RCC 7860 (cell line): ENCODE measurements at regions not wholly inside any gene's neighbourhood (a gene's known extent, or its start where the extent isn't known, plus 50 kb on each side); places are given as distances from the start of the nearest gene placed in this dataset.
"Not testable (repeated sequence)": the region's sequence is repeated elsewhere in the genome, so short reads cannot be mapped to it uniquely, and the experiment has no call there.

Source experiments
- DNase-seq: peaks from one replicate; pipeline ENCODE4 v3.0.0-alpha.2; 2015; ENCODE audit warnings: low spot score
- FAIRE-seq: peaks from 2 replicates; lab custom pipeline; 2012; peaks lifted over from hg19 to GRCh38; lab: Jason Lieb, UNC

DNA sequence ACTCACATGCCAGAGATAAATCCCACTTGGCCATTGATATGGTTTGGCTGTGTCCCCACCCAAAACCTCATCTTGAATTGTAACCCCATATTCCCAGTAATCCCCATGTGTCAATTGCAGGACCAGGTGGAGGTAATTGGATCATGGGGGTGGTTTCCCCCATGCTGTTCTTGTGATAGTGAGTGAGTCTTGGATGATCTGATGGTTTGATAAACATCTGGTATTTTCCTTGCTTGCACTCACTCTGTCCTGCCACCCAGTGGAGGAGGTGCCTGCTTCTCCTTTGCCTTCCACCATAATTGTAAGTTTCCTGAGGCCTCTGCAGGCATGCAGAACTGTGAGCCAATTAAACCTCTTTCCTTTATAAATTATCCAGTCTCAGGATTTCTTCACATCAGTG, 50.4 kb upstream of the B3GAT2 start:
- DNase-seq, FAIRE-seq: not testable (repeated sequence)

GRCh38 chr6:71011871-71012371, 55.1 kb upstream of the B3GAT2 start:
- FAIRE-seq (no peak), DNase-seq (no peak)

DNA sequence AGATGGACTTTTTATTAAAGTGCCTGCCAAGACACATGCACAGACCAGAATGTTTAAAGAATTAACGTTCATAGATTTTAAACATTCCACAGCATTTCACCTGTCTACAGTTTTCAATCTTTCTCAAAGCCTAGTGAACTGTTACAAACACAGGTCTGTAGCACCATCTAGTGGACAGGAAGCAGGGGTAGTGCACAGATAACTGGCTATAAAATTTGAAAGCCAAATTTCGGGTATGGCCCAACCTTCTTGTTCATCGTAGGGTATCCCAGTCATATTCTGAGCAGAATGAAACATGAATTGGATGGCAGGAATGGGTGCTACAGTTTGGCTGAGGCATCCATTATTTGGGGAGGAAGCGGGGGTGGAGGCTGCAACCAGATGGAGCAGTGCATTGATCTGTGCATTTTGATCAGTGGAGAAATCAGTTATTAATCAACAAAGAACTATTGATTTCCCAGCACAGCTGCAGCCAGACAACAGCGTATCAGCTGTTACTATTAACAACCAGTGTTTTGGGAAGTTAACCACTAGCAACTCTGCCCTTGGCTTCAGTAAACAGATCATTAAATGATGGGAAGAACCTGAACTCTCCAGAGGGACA, 56.1 kb upstream of the B3GAT2 start:
- DNase-seq (peak; percentile 40), FAIRE-seq (peak; percentile 60)

GRCh38 chr6:71015392-71015791, 58.5 kb upstream of the B3GAT2 start:
- DNase-seq (no peak), FAIRE-seq (no peak)

GRCh38 chr6:71028236-71028876, 71.5 kb upstream of the B3GAT2 start:
- no peak for FAIRE-seq
- DNase-seq: no peak

GRCh38 chr6:71028877-71029252, 72.0 kb upstream of the B3GAT2 start:
- FAIRE-seq: no peak
- DNase-seq: no peak

DNA sequence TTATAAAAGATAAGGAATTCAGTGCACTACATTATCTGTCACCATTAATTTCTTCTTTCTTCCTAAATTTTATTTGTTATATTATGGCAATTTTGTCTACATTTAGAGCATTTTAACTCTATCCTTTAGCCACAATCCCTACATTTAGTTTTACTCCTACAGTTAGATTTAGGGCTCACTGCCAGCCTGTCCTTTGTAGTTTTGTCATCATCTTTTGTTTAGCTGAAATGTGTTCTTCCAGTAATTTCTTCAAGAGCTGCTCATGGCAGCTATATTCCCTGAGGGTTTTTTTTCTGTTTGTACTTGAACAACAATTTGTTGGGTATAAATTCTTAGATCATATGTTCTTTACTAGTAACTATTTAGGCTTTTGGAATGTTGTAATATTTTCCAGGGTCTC, 72.7 kb upstream of the B3GAT2 start:
- DNase-seq: no peak
- no peak for FAIRE-seq

DNA sequence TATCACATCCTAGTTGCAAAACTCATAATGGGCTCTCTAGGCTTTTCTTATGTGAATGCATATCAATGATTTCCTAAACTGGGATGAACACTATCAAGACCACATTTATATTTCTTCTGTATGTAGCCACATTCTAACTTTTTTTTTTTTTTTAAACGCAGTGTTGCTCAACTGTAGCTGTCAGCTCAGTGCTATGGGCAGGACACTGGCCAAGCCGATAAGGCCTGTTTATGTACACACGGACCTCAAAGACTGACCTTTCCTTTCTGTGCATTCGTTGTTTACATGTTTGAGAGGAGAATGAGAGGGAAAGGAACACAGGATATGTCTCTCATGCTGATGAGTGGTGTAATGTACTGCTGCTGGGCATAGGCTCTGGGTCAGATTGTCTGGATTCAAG, 75.1 kb upstream of the B3GAT2 start:
- no peak for DNase-seq
- FAIRE-seq: no peak

GRCh38 chr6:71033171-71033570, 76.3 kb upstream of the B3GAT2 start:
- DNase-seq (no peak), FAIRE-seq (no peak)

GRCh38 chr6:71033890-71034289, 77.0 kb upstream of the B3GAT2 start:
- no peak for DNase-seq

DNA sequence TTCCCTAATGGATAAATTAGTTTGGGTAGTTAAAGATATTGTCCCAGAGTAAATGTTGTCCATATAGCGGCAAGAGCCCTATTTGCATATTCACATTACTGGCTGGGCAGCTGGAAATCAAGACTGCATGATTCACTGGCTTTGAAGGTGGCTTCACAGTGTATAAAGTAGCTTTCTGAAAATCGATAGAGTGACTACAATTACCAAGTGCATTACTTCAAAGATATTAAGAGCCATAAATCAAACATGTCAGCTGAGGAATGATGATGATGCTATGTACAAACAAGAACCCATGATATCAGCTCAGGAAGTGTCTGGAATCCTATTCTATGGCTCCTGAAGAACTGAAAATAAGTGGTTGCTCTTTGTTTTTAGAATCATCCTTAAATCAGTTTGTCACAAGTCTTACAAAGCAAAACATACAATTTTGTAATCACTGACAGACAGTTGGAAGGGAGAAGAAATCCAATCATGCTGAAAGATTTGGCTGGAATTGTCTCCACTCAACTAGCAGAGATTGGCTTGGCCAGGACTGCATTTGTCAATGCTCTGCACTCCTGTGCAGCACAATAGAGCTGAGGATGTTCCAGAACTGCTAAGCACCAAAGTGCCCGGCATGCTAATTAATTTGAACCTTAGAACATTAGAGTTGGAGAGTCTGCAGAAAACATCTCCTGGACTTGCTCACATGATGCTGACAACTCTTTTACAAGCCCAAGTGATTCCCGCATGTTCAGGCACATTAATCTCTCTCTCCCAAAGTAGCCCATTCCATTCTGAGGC, 77.9 kb upstream of the B3GAT2 start:
- no peak for DNase-seq

More at GRCh38 chr6:71033890-71034289, 77.0 kb upstream of the B3GAT2 start:
- FAIRE-seq: no peak

GRCh38 chr6:71035871-71036270, 79.0 kb upstream of the B3GAT2 start:
- FAIRE-seq: no peak

More for the DNA sequence above, 77.9 kb upstream of the B3GAT2 start:
- no peak for FAIRE-seq

GRCh38 chr6:71038711-71039344, 82.0 kb upstream of the B3GAT2 start:
- no peak for DNase-seq
- no peak for FAIRE-seq

More at GRCh38 chr6:71035871-71036270, 79.0 kb upstream of the B3GAT2 start:
- no peak for DNase-seq

DNA sequence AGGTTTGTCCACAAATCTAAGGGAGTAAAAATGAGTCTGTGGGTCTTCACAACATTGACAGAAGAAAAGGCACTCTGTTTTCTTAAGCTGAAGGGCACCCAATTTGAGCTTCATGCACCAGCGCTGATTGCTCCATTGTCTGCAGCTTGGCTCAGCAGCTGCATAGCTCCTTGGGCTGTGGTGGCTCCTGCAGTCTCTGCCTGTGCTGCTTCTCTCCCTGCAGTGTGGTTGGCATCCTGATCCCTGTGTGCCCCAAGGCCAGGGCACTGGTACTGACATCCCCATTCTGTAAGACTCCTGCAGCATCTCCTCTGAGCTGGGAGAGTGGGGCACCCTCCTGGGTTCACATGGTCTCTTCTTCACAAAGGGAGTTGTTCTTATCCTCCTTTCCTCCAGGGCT, 83.2 kb upstream of the B3GAT2 start:
- FAIRE-seq (no peak), DNase-seq (no peak)

GRCh38 chr6:71040841-71041240, 84.0 kb upstream of the B3GAT2 start:
- no peak for DNase-seq
- FAIRE-seq: no peak

DNA sequence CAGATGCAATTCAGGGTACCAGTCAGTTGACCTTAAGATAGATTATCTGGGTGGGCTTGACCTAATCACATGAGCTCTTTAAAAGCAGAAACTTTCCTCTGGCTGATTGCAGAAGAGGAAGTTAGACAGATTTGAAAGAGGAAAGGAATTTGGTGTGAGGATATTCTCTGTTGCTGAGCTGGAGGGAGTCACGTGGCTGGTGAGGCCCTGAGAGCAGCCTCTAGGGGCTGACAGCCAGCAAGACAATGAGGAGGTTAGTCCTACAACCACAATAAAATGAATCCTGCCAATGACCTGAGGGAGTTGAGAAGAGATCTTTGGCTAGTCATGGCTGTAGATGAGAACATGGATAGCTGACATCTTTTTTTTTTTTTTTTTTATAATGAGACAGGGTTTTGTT, 87.0 kb upstream of the B3GAT2 start:
- no peak for FAIRE-seq
- no peak for DNase-seq

GRCh38 chr6:71044753-71045152, 87.9 kb upstream of the B3GAT2 start:
- DNase-seq (no peak), FAIRE-seq (no peak)

DNA sequence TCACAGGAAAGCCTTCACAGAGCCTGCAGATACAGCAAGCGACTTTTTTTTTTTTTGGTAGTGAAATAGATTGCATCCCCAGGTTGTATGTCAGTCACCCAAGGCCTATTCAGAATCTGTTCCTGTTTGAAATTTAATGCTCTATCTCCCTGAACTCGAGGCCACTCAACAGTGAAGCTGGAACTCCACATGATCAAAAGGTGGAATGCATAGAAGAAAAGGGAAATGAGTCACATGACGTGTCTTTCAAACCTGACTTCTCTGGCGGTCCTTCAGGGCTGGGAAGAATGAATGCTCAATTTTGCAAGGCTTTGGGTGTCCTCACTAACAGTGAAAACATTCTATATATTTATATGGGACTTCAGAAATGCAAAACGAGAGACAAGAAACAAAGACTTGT, 88.4 kb upstream of the B3GAT2 start:
- FAIRE-seq (no peak), DNase-seq (no peak)

DNA sequence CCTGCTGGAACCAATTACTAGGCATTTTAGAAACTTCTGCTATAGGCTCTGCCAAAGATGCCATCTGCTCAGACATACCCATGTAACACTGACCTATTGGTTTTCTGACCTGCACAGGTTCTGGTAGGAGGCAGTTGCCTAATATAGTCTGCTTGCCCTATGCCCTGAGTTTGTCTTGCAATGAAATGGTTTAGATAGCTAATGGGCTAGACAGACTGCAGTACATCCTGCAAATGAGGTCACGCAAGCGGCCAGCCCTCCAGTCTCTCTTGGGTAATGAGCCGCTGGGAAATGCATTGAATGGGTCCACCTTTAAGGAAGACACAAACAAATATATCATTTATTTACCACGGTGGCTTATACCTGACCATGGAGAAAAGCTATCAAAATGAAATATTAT, 90.6 kb upstream of the B3GAT2 start:
- no peak for FAIRE-seq
- no peak for DNase-seq

DNA sequence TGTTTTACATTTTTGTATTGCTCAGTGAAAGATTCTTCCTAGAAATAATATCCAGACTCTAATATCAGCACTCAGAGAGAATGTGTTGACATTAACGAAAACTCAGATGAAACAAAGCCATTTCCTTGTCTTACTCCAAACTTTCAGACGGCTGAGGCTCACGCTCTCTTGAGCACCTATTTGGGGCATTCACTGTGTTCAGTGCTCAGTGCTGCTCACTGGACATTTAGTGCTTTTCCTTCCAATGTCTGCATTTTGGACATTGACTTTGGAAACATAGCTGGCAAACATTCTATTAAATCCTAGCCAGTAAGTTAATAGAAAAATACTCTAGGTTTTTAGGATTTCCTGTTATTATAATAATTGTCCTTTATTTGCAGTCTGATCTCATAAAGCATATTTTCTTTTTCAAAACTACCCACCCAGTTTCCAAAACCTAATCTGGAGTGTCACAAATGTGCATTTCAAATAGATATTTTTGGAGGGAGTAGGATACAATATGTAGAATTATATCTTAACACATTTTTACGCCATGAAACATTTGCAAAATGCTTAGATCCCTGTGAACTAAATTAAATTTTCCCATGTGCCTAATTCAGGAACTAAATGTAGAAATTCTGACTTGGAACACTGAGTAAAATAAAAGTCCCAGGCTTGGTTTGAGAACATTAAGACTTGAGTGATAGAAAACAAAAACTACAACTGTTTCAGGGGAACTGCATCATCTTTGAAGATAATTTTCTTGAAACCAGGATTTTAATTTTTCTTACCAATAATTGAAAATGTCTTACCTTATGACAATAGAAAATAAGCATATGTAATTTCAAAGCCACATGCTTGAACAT, 91.7 kb upstream of the B3GAT2 start:
- FAIRE-seq: no peak
- DNase-seq: no peak
